WTC11 (cell line): ENCODE measurements at regions not wholly inside any gene's neighbourhood (a gene's known extent, or its start where the extent isn't known, plus 50 kb on each side); places are given as distances from the start of the nearest gene placed in this dataset.

Experiments
- ATF2 ChIP-seq: sonication (generic); formaldehyde crosslinking; IDR thresholded peaks from 2 replicates; pipeline ENCODE4 v1.8.1; 2022; ENCODE audit warnings: low read depth, missing genetic modification reagents, borderline replicate concordance
- CBFB ChIP-seq: sonication (generic); formaldehyde crosslinking; IDR thresholded peaks from 2 replicates; pipeline ENCODE4 v1.8.1; 2022; ENCODE audit warnings: mild to moderate bottlenecking, low read depth, missing genetic modification reagents
- ERG ChIP-seq: fragments of 250-450 bp; sonication (Bioruptor Pico); IDR thresholded peaks from 2 replicates; pipeline ENCODE4 v1.8.0; 2021; ENCODE audit warnings: mild to moderate bottlenecking
- TF ChIP-seq, protein P1 (sequence below): fragments of 200-600 bp; IDR thresholded peaks from 2 replicates; pipeline ENCODE4 v1.8.0; 2022; ENCODE audit warnings: antibody characterized with exemption

DNA sequence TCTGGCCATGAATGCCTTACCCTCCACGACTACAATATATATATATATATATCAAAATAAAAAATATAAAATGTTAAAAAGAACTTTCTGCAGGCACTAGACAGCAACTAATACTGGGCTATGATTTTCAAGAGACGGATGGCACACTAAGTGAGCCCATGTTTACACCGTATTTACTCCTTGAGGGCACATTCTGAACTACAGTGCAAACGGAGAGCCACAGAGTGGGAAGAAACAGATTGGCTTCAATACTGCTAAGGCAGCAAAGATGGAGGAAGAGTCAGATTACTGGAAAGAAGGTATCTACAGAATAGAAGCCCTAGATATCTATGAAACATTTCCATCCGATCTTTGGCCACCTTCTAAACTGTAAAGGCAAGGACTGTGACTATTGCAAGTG lies 330.3 kb downstream of the HTR1B start:
- TF ChIP-seq ERG (CRISPR knock-in tag) (no peak), CBFB (no peak), ATF2 (no peak)
- TF ChIP-seq, protein P1, sequence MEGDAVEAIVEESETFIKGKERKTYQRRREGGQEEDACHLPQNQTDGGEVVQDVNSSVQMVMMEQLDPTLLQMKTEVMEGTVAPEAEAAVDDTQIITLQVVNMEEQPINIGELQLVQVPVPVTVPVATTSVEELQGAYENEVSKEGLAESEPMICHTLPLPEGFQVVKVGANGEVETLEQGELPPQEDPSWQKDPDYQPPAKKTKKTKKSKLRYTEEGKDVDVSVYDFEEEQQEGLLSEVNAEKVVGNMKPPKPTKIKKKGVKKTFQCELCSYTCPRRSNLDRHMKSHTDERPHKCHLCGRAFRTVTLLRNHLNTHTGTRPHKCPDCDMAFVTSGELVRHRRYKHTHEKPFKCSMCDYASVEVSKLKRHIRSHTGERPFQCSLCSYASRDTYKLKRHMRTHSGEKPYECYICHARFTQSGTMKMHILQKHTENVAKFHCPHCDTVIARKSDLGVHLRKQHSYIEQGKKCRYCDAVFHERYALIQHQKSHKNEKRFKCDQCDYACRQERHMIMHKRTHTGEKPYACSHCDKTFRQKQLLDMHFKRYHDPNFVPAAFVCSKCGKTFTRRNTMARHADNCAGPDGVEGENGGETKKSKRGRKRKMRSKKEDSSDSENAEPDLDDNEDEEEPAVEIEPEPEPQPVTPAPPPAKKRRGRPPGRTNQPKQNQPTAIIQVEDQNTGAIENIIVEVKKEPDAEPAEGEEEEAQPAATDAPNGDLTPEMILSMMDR, result no peak
